HL-60 (cell line): ENCODE measurements at regions not wholly inside any gene's neighbourhood (a gene's known extent, or its start where the extent isn't known, plus 50 kb on each side); places are given as distances from the start of the nearest gene placed in this dataset.
"Not testable (repeated sequence)": the region's sequence is repeated elsewhere in the genome, so short reads cannot be mapped to it uniquely, and the experiment has no call there.

Experiments used
- DNase-seq, 2 experiments: peaks; one replicate each; pipeline ENCODE4 v3.0.0-alpha.2; 2010 to 2020; ENCODE audit warnings: low read depth in 1 of 2, low spot score in 1 of 2
- H3K27ac ChIP-seq: fragments of 250-450 bp; sonication (Bioruptor Pico); replicated peaks from 2 replicates; pipeline ENCODE4 v1.5.1; 2020; ENCODE audit warnings: mild to moderate bottlenecking, moderate library complexity
- H3K27me3 ChIP-seq: fragments of 250-450 bp; sonication (Bioruptor Pico); 2 replicates; pipeline ENCODE4 v1.5.1; 2021; ENCODE audit warnings: mild to moderate bottlenecking, moderate library complexity; ENCODE audit not compliant: insufficient read depth, poor library complexity, severe bottlenecking
- H3K4me3 ChIP-seq: replicated peaks from 2 replicates; pipeline ENCODE4 v1.5.1; 2011; ENCODE audit warnings: mild to moderate bottlenecking, control low read depth, low read length; ENCODE audit not compliant: insufficient read depth
- GABPA ChIP-seq: IDR thresholded peaks from 2 replicates; pipeline ENCODE4 v1.6.1; 2012; ENCODE audit warnings: low read depth
- POLR2AphosphoS5 ChIP-seq: IDR thresholded peaks from 2 replicates; pipeline ENCODE4 v1.6.1; 2012; ENCODE audit warnings: low read depth
- SPI1 ChIP-seq: IDR thresholded peaks from 2 replicates; pipeline ENCODE4 v1.6.1; 2012; ENCODE audit warnings: low read depth, mild to moderate bottlenecking, borderline replicate concordance
- TF ChIP-seq, protein P1 (sequence below): IDR thresholded peaks from 2 replicates; pipeline ENCODE4 v1.6.1; 2012; ENCODE audit warnings: low read depth; ENCODE audit not compliant: insufficient replicate concordance
- TF ChIP-seq, protein P2 (sequence below): IDR thresholded peaks from one replicate; pipeline ENCODE4 v1.5.1; 2011; ENCODE audit warnings: low read length, control low read depth, inconsistent platforms; ENCODE audit not compliant: insufficient read depth

DNA sequence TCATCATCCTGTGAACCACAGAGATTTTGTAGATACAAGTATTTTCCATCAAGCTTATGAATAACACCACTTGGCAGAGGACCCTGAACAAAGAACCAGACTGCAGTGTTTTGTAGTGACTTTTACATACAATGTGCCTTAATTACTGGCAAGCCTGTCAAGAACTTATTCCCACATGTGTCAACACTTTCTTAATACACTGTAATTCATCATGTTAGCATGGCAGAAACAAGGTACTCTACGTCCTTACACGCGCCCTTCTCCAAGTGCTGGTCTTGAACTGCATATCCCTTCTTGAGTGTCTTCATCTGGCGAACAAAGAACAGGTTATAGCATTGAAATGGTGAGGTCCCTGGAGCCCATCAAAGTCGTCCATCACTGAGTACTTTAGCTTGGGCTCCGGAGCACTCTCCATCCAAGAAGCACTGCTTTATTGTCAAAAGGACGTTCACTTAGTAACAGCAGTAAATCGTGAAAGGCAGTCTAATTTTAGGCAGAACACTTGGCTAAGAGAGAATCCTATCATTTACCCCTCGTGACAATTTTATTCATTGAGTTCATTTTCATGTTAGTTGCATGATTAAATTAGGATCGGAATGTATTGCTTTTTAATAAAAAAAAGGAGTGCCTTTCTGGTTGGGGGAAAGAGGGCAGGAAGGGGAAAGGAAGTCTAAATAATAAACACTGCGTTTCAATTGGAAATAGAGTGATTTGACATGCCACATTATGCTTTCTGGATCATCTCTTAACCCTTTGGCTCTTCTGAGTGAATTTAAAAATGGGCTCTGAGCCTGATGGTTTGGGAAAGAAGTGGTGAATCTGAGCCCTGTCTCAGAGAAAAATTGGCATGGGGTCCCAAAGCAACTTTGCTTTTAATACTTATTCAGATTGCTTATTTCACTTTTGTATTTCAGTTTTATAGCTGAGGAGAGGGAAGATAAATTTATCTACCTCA, 376.1 kb downstream of the DLEU7 start:
- no peaks in the 10 kb centered on the region for H3K27me3 ChIP-seq
- DNase-seq, result no peak
- no peak overlapping the region for H3K4me3 ChIP-seq
- H3K27ac ChIP-seq, result no peak overlapping the region
- no peak for TF ChIP-seq GABPA
- no peak for TF ChIP-seq SPI1
- TF ChIP-seq, protein P1, sequence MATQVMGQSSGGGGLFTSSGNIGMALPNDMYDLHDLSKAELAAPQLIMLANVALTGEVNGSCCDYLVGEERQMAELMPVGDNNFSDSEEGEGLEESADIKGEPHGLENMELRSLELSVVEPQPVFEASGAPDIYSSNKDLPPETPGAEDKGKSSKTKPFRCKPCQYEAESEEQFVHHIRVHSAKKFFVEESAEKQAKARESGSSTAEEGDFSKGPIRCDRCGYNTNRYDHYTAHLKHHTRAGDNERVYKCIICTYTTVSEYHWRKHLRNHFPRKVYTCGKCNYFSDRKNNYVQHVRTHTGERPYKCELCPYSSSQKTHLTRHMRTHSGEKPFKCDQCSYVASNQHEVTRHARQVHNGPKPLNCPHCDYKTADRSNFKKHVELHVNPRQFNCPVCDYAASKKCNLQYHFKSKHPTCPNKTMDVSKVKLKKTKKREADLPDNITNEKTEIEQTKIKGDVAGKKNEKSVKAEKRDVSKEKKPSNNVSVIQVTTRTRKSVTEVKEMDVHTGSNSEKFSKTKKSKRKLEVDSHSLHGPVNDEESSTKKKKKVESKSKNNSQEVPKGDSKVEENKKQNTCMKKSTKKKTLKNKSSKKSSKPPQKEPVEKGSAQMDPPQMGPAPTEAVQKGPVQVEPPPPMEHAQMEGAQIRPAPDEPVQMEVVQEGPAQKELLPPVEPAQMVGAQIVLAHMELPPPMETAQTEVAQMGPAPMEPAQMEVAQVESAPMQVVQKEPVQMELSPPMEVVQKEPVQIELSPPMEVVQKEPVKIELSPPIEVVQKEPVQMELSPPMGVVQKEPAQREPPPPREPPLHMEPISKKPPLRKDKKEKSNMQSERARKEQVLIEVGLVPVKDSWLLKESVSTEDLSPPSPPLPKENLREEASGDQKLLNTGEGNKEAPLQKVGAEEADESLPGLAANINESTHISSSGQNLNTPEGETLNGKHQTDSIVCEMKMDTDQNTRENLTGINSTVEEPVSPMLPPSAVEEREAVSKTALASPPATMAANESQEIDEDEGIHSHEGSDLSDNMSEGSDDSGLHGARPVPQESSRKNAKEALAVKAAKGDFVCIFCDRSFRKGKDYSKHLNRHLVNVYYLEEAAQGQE, result no peak
- TF ChIP-seq, protein P2, sequence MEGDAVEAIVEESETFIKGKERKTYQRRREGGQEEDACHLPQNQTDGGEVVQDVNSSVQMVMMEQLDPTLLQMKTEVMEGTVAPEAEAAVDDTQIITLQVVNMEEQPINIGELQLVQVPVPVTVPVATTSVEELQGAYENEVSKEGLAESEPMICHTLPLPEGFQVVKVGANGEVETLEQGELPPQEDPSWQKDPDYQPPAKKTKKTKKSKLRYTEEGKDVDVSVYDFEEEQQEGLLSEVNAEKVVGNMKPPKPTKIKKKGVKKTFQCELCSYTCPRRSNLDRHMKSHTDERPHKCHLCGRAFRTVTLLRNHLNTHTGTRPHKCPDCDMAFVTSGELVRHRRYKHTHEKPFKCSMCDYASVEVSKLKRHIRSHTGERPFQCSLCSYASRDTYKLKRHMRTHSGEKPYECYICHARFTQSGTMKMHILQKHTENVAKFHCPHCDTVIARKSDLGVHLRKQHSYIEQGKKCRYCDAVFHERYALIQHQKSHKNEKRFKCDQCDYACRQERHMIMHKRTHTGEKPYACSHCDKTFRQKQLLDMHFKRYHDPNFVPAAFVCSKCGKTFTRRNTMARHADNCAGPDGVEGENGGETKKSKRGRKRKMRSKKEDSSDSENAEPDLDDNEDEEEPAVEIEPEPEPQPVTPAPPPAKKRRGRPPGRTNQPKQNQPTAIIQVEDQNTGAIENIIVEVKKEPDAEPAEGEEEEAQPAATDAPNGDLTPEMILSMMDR, result no peak
- no peak for TF ChIP-seq POLR2AphosphoS5

DNA sequence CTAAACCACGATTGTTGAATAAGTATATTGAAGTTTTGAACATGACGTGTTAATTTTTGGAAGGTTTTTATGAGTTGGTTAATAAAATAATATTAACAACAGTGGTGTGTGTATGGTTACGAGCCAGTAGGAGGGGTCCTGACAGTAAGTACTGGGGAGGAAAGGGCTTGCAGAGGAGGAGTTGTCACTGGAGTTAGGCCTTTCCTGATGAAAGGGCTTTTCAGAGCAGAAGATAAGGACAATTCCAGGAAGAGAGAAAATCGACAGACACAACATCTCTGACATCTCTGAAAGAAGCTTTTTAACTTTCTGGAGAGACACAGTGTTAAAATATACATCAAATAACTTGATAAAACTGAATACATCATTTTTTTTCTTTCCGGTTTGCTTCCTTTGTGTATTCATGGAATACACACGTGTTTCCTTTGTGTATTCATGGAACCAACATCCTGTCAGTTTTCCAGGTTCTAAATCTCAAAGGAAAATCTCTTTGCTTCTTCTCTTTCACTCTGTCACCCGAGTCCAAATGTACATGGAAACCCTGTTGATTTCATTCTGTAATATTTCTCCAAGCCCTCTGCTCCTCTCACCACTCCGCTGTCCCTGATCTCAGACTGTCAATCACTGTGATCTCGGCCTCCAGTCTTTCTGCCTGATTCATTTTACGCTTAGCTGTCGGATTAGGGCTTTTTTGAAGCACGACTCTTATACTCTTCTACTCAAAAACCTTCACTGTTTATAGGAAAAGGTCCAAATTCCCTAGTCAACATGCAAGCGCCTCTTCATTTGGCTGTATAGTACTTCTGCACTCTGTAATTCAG, 374.4 kb downstream of the DLEU7 start:
- TF ChIP-seq GABPA (no peak), SPI1 (no peak), POLR2AphosphoS5 (no peak)
- TF ChIP-seq, protein P2, result no peak
- TF ChIP-seq, protein P1, result no peak
- Histone ChIP-seq H3K27ac (no peak overlapping the region), H3K4me3 (no peak overlapping the region), H3K27me3 (no peaks in the 10 kb centered on the region)
- no peak for DNase-seq

DNA sequence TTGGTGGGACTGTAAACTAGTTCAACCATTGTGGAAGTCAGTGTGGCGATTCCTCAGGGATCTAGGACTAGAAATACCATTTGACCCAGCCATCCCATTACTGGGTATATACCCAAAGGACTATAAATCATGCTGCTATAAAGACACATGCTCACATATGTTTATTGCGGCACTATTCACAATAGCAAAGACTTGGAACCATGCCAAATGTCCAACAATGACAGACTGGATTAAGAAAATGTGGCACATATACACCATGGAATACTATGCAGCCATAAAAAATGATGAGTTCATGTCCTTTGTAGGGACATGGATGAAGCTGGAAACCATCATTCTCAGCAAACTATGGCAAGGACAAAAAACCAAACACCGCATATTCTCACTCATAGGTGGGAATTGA, 370.4 kb downstream of the DLEU7 start:
- H3K27ac ChIP-seq, DNase-seq, H3K27me3 ChIP-seq, H3K4me3 ChIP-seq: not testable (repeated sequence)

DNA sequence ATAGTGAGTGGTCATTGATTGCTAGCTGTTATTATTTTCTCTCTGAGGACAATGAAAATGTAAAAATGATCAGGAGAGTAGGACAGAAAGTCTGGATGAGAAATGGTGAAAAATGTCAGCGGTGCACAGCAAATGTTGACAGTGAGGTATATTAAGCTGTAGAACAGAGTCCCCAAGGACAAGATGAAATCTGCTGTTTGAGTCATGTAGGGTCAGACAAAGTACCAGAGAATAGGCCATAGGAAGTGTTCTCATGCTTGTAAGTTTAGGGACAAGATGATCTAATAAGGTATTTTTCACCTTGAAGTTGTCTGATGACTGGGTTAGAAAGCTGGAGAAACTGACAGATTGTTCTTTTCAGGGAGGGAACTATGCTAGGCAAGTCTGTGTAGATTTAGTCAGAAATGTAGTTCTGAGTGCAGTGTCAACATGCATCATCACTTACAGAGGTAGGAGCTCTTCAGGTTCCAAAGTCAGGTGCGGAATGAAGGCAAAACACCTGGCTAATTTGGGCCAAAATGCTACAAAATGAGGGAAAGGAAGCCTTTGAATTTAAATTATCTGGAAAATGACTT, 369.3 kb downstream of the DLEU7 start:
- no peak overlapping the region for H3K4me3 ChIP-seq
- no peak overlapping the region for H3K27ac ChIP-seq
- TF ChIP-seq, protein P1, result no peak
- H3K27me3 ChIP-seq, result no peaks in the 10 kb centered on the region
- no peak for DNase-seq
